Adrenal gland (tissue), 5 donors: ENCODE measurements at regions not wholly inside any gene's neighbourhood (a gene's known extent, or its start where the extent isn't known, plus 50 kb on each side); places are given as distances from the start of the nearest gene placed in this dataset.

Experiments
- CTCF ChIP-seq, 6 experiments: fragments of 450-650 bp in 4 of 6; fragments of 200-600 bp in 2 of 6; sonication (generic) in 1 of 6; IDR thresholded peaks; 1 replicate in 5 of 6; 2 replicates in 1 of 6; pipeline versions ENCODE4 v1.5.1 to v1.8.0; 2016 to 2021; ENCODE audit warnings: antibody characterized with exemption in 6 of 6, mild to moderate bottlenecking in 2 of 6, moderate library complexity in 1 of 6
- POLR2A ChIP-seq, 2 donors: fragments of 450-650 bp; IDR thresholded peaks; one replicate each; pipeline ENCODE4 v1.6.1; 2017; ENCODE audit warnings: antibody characterized with exemption in 2 of 2, mild to moderate bottlenecking in 2 of 2, moderate library complexity in 1 of 2
- donor health status: DM: no; HTN: no; CAD: no.

DNA sequence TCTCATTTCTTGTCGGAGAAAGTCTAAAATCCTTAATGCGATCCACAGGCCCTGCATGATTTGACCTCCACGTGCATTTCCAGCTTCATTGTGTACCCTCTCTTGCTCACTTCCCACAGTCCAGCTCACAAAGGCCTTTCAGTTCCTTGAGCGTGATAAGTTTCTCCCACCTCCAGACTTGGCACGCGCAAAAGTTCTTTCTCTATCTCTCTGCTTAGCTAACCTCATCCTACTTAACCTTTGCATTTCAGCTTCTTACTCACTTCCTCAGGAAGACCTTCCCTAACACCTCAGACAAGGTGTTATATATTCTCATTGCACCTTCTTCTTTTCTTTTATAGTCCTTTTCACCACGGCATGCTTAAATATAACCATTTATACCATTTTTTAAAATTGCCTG is 124.8 kb upstream of the XPO1 start:
- no peak for TF ChIP-seq CTCF (IDR thresholded peaks at IDR 0.05)
- no peak for TF ChIP-seq POLR2A (IDR thresholded peaks at IDR 0.05)
